Right ventricle myocardium inferior (tissue), 1 donor: ENCODE measurements at regions not wholly inside any gene's neighbourhood (a gene's known extent, or its start where the extent isn't known, plus 50 kb on each side); places are given as distances from the start of the nearest gene placed in this dataset.

ENCODE experiments used
- ATAC-seq: fragments of 200-7000 bp; cut with Tn5 transposase; one replicate; pipeline ENCODE4 v1.9.1; 2020; ENCODE audit warnings: mild to moderate bottlenecking, moderate library complexity
- DNase-seq: peaks from one replicate; pipeline ENCODE4 v3.0.0; 2021; ENCODE audit errors: missing footprints
- intact Hi-C: fragments of 100-400 bp; cut with DNase I; formaldehyde crosslinking; loops from one replicate; pipeline ENCODE4 v1.11.0; 2022
- donor health status: DM: no; HTN: yes; CAD: no; lungs with severe emphysema.

GRCh38 chr11:43574411-43574810 is 106.1 kb upstream of the HSD17B12 start:
- intact Hi-C loops, result no loop called here
- ATAC-seq (no peak), DNase-seq (no peak)

DNA sequence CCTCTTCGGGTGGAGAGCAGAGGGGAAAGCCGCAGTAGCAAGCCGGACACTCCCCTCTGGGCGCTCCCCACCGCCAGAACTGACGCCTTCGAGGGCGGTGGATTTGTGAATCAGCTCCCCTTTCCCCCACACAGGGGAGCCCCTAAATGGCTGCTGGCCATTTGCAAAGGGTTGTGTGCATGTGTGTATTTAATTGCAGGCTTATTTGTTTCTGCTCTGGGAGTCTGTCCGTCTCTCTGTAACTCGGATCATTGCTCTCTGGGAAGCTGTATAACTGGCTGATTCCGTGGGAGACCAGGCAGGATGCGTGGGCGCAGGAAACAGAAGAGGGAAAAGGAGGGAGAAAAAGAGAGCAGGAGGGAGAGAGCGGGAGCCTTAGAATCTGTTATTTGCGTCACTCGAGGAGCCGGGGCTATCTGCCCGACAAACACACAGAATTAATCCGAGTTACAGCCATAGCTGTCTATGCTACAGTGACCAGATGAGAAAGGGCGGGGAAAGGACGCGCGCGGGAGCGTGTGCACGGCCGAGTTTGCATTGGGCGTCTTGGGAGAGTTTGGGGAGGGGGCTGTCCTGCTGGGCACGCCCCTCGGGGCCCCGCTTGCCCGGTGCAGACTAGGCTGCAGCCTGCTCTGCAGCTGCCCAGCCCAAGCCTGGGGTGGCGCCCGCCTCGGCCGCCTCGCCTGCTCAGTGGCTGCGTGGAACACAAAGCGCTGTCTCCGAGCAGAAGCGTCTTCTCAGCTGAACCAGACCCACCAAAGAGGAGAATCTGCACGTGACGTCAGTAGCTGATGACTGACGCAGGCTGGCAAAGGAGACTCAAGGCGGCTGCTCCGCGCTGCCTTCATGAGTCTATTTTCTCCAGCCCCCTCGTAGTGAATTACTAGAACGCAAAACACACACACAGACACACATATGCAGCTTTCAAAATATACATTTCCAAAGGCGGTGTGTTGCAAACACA is 105.3 kb upstream of the HSD17B12 start:
- no peak for DNase-seq
- ATAC-seq, result peak; percentile 51
- intact Hi-C loops, result loop anchor here (5.0 kb wide), 2 partner anchors 67 to 277 kb away; no protein-coding TSS in a partner anchor

GRCh38 chr11:43575913-43576310 is 104.6 kb upstream of the HSD17B12 start:
- intact Hi-C loops, result loop anchor here (5.0 kb wide), 2 partner anchors 66 to 276 kb away; no protein-coding TSS in a partner anchor
- ATAC-seq (no peak), DNase-seq (no peak)

DNA sequence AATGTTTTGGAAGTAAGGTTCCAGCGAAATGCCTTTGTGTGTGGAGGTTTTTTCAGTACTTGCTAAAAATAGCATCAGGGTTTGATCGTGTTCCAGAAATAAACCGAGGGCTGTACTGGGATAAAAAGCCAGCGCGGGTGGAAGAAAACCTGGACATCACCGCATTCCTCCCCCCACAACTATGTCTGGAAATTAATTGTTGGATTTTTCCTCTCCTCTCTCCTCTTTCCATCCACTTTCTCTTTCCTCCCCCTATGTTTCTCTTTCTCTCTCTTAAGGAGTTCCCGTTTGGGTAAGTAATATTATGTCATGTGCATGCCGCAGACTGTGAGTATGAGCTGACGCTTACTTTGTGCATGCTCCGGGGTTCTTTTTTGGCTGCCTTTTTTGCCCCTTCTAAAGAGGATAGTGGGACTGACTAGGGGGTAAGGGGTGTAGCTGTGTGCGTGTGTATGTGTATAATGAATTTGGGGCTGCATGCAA is 104.2 kb upstream of the HSD17B12 start:
- intact Hi-C loops, result loop anchor here (5.0 kb wide), 2 partner anchors 66 to 276 kb away; no protein-coding TSS in a partner anchor
- ATAC-seq, result no peak
- DNase-seq, result no peak

DNA sequence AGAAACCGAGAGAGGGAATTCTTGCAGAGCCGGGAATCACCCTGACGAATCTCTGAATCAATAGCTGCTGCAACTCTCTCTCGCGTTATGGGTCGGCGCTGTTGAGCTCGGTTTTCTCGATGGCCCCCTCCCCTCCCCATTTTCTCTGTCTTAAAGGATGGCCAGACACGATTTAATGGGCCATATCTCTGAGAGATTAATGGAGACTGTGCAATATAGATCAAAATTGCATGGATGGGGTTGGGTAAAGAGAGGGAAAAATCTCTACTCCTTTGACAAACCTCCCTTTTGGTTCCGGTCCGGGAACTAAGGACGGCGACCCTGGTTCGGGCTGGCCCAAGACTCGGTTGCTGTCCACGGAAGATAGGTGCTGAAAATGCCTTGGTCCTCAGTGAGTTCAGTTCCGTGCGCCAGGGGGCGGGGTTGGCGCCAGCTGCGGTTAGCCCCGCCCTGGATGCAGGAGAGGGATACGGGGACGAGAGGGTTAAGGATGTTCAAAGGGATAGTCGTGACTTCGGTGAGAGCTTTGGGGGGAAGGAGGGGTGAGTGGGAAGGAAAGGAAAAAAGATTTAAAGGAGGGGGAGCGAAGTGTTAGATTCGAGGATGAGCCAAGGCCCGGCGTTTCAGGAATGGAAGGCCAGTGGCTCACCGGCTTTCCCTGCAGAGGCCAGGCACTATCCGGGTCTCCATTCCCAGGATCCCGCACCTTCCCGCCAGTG is 103.6 kb upstream of the HSD17B12 start:
- DNase-seq (no peak), ATAC-seq (peak; percentile 47)
- intact Hi-C loops, result loop anchor here (5.0 kb wide), 2 partner anchors 65 to 275 kb away; no protein-coding TSS in a partner anchor

GRCh38 chr11:43577566-43578264 is 102.8 kb upstream of the HSD17B12 start:
- intact Hi-C loops, result loop anchor here (5.0 kb wide), 2 partner anchors 65 to 275 kb away; no protein-coding TSS in a partner anchor
- no peak for ATAC-seq
- DNase-seq, result no peak

DNA sequence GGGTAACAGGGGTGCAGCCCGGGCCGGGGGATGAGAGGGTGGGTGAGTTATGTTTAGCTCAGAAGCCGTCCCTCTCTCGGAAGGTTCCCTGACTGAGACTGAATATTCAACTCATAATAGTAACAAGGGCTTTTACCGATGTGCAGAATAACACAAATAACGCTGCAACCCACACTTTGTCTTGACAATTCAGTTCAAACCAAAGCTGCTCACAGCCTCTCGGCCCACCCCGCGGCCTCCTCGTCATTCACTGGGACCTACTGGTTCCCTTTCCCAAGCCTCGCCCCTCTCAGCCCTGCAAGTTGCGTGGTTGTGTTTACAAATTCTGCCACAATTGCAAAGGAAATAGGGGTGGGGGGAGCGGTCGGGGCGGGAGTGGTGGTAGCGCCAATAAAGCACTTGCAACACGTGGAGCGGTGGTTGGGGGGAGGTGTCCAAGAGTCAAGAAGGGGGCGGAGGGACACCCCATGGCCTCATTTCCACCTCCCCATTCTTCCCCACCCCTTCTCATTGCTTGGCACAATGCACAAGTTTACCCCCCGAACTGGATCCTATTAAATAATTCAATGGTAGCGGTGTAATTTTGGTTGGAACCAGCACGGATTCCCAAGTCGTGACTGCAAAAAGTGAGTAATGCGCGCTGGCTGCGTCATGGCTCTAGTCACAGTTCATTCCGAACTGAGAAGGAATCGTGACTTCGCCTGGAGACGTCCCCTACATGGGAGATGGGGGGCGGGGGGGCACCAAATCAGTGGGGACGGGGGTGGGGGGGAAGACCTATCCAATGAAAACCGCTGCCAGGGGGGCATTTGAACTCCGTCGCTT is 102.0 kb upstream of the HSD17B12 start:
- intact Hi-C loops, result loop anchor here (5.0 kb wide), 2 partner anchors 64 to 274 kb away; no protein-coding TSS in a partner anchor
- DNase-seq (peak; percentile 21), ATAC-seq (no peak)

DNA sequence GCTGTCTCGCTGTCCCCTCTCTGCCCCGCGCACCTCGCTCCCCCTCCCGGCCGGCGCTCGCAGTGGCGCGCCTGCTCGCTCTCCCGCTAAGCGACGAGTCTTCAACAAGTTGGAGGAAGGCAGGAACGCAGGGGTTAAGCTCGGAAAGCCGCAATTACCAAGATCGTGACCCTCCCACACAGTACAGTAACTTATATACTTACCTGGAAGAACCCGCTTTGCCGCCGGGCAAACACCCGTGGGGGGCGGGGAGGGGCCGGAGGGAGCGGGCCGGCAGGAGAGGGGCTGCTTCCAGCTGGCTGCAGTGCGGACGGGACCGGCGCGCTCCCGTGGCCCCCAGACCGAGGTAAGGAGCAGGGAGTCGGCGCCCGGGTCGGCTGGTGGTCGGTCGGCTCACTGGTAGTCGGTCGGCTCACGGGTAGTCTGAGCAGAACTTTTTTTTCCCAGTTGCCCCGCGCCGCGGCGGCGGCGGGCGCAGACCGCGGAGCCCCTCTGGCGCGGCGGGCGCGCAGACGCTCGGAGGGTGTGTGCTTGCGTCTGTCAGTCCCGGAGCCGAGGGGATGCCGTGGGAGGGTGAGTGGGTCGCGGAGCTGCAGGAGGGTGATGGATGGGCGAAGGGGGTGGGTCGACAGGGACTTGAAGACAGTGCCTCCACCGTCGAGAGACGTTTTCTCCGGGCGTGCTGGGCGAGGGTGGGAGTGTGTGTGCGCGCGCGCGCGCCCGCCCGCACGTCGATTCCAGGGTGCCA is 101.2 kb upstream of the HSD17B12 start:
- DNase-seq, result peak; percentile 58
- ATAC-seq, result no peak
- intact Hi-C loops, result loop anchor here (5.0 kb wide), 2 partner anchors 63 to 273 kb away; no protein-coding TSS in a partner anchor

DNA sequence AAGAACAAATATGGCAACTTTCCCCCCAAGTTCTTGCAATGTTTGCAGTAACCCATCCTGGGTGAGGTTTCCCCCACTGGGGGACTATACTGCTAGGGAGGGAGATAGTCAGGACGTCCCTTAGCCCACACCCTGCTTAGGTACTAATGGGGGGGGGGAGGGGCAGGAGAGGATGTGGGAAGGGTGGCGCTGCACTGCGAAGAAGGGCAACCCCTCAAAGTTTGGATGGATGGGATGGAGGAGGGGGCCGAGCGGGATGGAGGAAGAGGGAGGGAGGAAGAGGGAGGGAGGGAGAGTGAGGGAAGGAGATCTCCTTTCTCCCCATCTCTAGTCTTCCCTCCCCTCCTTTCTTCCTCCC is 100.6 kb upstream of the HSD17B12 start:
- no peak for DNase-seq
- no peak for ATAC-seq
- intact Hi-C loops, result loop anchor here (5.0 kb wide), 2 partner anchors 62 to 272 kb away; no protein-coding TSS in a partner anchor

DNA sequence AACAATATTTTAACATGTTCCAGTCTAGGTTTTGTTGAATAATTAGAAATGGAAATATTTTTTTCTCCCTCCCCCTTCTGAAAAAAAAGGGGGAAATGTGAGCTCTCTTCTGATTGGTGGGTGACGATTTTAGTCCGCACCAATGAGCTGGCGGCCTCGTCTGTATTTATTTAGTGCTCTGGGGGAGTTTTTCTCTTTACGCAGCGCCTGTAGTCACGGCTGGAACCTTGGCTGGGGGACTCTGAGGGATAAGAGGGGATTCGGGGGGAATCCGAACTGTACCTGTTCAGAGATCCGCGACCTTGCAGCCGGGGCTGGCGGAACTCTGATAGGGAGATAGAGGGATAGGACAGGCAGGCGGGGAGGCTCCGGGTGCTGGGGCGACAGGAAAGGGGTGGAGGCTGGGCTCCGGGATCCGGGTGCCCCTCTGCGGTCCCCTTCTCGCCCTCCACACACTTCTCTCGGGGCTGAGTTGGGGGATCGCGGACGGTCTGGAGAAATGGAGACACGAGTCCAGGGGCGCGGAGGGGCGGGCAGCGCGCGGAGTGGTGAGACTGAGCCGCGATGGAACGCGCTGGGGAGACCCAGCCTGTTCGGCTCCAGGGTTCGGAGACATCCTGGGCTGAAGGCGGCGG is 99.7 kb upstream of the HSD17B12 start:
- no peak for ATAC-seq
- intact Hi-C loops, result no loop called here
- DNase-seq, result no peak

DNA sequence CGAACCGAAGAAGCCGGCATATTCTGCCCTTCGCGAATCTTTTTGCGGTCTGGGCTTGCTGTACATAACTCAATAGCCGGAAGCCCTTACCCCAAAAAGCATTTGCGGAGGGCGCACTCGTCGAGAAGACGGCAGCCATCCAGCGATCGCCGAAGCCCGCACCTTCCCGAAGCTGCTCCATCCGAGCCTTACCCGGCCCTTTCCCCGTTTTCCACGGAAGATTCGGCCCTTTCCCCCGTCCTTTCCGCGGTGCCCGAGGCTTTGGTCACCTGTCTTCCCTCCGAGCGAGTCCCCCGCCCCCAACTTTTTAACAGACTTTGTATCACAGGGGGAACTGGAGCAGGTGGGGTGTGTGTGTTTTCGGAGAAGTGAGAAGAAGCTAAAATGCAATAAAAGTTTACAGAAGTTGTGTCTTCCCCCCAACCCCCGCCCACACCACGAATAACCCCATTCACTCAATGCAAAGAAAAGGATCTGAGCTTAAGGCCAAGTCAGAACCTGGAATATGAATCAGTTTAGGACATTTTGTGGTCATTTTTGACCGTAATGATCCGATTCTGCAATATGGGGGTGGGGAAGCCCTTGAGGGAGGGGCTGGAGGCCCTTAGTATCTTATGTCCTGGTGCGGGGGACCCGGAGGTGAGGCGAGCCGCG is 99.0 kb upstream of the HSD17B12 start:
- no peak for ATAC-seq
- intact Hi-C loops, result no loop called here
- no peak for DNase-seq

DNA sequence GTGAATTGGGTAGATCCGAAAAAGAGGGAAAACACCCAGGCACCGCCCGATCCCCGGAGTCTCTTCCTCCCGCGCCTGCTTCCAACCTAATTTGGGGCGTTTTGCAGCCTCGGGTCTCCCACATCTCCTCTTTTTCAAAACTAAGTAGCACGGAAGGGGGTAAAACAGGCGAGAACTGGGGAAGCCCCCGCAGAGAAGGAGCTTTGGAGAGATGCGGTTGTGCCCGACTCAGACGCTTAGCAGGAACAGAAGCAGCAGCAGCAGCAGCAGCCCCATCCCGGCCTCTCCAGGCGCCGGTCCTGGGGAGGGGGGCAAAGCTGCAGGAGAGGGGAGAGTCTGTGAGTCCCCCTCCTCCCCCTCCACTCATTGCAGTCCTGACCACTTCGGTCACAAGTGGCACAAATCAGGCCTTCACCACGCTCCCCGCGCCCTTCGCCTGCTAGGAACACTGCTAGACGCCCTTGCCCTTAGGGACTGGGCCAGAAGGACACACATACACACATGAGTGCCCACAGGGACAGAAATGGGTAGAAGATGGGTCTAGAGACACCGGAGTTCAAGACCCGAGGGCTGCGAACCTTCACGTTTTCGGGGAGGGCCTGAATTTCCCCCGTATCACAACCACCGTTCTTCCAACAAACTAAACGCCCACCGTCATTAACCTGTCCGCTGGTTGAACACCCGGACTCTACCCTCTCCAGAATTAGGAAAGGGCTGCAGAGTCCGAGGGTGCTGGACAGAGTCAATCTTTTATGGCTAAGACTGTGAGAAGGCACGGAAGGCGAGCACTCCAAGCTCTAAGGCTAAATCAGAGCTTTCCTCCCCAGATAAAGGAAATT is 98.3 kb upstream of the HSD17B12 start:
- ATAC-seq (no peak), DNase-seq (no peak)
- intact Hi-C loops, result no loop called here

DNA sequence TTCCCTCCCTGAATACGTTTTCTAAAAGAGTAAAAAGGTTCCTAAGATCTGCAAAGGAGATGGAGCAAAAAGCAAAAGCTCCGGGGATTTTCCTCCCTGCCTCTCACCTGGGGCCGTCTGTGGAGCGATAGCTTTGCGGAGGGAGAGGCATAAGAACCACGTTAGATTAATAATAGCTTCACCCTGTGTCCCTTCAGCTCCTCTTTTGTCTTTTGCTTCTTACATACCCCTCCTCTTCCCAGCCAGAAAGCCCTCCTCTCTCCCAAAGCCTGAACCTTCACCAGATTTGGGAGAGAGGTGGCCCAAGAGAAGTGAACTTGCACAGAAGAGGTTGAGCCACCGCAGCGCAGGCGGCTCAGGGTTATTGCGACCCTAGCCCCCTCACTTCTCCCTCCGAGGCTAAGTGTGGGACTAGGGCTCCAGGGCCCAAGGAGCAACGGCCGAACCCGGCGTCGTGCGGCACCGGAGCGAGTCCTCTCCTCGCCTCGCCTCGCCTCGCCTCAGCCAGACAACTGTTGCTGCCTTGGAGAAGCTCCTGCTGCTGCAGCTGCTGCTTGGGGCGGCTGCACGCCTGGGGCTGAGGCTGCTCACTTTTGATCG is 97.6 kb upstream of the HSD17B12 start:
- DNase-seq, result no peak
- no peak for ATAC-seq
- intact Hi-C loops, result no loop called here

- no peak for ATAC-seq
Observed at GRCh38 chr11:43583548-43583947, 97.0 kb upstream of the HSD17B12 start.

More at GRCh38 chr11:43583548-43583947, 97.0 kb upstream of the HSD17B12 start:
- no peak for DNase-seq
- intact Hi-C loops, result no loop called here
